Esophagus muscularis mucosa (tissue), 4 donors: ENCODE measurements at regions not wholly inside any gene's neighbourhood (a gene's known extent, or its start where the extent isn't known, plus 50 kb on each side); places are given as distances from the start of the nearest gene placed in this dataset.

Source experiments
- EP300 ChIP-seq: sonication (generic); formaldehyde crosslinking; IDR thresholded peaks from one replicate; pipeline ENCODE4 v1.6.1; 2017; ENCODE audit warnings: antibody characterized with exemption
- POLR2A ChIP-seq: fragments of 450-650 bp; IDR thresholded peaks from one replicate; pipeline ENCODE4 v1.6.1; 2017; ENCODE audit warnings: antibody characterized with exemption, moderate library complexity, mild to moderate bottlenecking, low read depth
- POLR2AphosphoS5 ChIP-seq, 2 donors: sonication (generic); formaldehyde crosslinking; IDR thresholded peaks; one replicate each; pipeline ENCODE4 v1.6.1; 2017; ENCODE audit warnings: antibody characterized with exemption in 2 of 2
- TF ChIP-seq, protein P1 (sequence below), 3 experiments: fragments of 200-600 bp in 2 of 3; fragments of 450-650 bp in 1 of 3; sonication (generic) in 2 of 3; IDR thresholded peaks; one replicate each; pipeline ENCODE4 v1.5.1; 2017 to 2019; ENCODE audit warnings: antibody characterized with exemption in 3 of 3, mild to moderate bottlenecking in 2 of 3, moderate library complexity in 1 of 3

DNA sequence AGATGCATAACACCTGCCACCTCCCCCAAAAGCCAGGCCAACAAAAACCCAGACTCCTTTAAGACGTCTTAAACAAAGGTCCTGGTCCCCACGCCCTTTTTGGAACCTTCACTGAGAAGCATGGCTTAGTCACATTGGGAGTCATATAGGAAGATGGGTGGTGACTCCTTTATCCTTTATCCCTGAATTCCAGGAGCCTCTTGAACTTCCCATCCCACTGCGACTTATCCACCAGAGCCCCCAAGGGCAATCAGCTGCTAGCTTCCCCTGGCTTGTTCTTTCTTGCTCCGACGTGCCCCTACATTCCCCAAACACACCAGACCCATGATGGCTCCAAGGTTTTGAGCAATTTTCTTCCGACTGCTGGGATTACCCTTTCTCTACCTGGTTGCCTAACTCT lies 567.0 kb upstream of the CADM1 start:
- TF ChIP-seq, protein P1, sequence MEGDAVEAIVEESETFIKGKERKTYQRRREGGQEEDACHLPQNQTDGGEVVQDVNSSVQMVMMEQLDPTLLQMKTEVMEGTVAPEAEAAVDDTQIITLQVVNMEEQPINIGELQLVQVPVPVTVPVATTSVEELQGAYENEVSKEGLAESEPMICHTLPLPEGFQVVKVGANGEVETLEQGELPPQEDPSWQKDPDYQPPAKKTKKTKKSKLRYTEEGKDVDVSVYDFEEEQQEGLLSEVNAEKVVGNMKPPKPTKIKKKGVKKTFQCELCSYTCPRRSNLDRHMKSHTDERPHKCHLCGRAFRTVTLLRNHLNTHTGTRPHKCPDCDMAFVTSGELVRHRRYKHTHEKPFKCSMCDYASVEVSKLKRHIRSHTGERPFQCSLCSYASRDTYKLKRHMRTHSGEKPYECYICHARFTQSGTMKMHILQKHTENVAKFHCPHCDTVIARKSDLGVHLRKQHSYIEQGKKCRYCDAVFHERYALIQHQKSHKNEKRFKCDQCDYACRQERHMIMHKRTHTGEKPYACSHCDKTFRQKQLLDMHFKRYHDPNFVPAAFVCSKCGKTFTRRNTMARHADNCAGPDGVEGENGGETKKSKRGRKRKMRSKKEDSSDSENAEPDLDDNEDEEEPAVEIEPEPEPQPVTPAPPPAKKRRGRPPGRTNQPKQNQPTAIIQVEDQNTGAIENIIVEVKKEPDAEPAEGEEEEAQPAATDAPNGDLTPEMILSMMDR (IDR thresholded peaks at IDR 0.05): no peak
- TF ChIP-seq EP300 (no peak), POLR2AphosphoS5 (IDR thresholded peaks at IDR 0.05) (no peak), POLR2A (no peak)
